NCI-H2081 treated with DMSO at 0.1 percent for 48 hours (cell line): ENCODE measurements at regions not wholly inside any gene's neighbourhood (a gene's known extent, or its start where the extent isn't known, plus 50 kb on each side); places are given as distances from the start of the nearest gene placed in this dataset.

Experiments used
- DNase-seq: peaks from one replicate; lab custom pipeline; 2025; lab: John Stamatoyannopoulos, UW

- no peak for DNase-seq
Measured at GRCh38 chr5:3954633-3955032, 359.0 kb downstream of the IRX1 start.

- DNase-seq, result no peak
Measured at GRCh38 chr5:3957658-3958057, 362.0 kb downstream of the IRX1 start.

GRCh38 chr5:3958389-3958788, 362.8 kb downstream of the IRX1 start:
- DNase-seq, result no peak

GRCh38 chr5:3962113-3962512, 366.5 kb downstream of the IRX1 start:
- no peak for DNase-seq

GRCh38 chr5:3963652-3964051, 368.0 kb downstream of the IRX1 start:
- DNase-seq, result no peak

- DNase-seq, result no peak
Measured at GRCh38 chr5:3980156-3980555, 384.5 kb downstream of the IRX1 start.

GRCh38 chr5:3987867-3988266, 392.2 kb downstream of the IRX1 start:
- DNase-seq, result no peak

GRCh38 chr5:3993856-3994473, 398.3 kb downstream of the IRX1 start:
- DNase-seq, result no peak

GRCh38 chr5:3994628-3995027, 399.0 kb downstream of the IRX1 start:
- DNase-seq, result no peak

GRCh38 chr5:3995954-3996619, 400.5 kb downstream of the IRX1 start:
- DNase-seq, result no peak

- DNase-seq, result no peak
Measured at GRCh38 chr5:3996707-3997336, 401.2 kb downstream of the IRX1 start.

GRCh38 chr5:3997670-3998069, 402.0 kb downstream of the IRX1 start:
- no peak for DNase-seq

- no peak for DNase-seq
Measured at GRCh38 chr5:3999929-4000328, 404.3 kb downstream of the IRX1 start.

- no peak for DNase-seq
Measured at GRCh38 chr5:4001004-4001403, 405.4 kb downstream of the IRX1 start.

- DNase-seq, result no peak
Measured at GRCh38 chr5:4001758-4002533, 406.3 kb downstream of the IRX1 start.

- DNase-seq, result no peak
Measured at GRCh38 chr5:4005335-4005734, 409.7 kb downstream of the IRX1 start.

- no peak for DNase-seq
Measured at GRCh38 chr5:4007001-4007400, 411.4 kb downstream of the IRX1 start.

- no peak for DNase-seq
Measured at GRCh38 chr5:4011943-4012342, 416.3 kb downstream of the IRX1 start.

GRCh38 chr5:4013106-4013898, 417.7 kb downstream of the IRX1 start:
- no peak for DNase-seq

GRCh38 chr5:4015709-4016108, 420.1 kb downstream of the IRX1 start:
- DNase-seq, result no peak

GRCh38 chr5:4017076-4017803, 421.6 kb downstream of the IRX1 start:
- DNase-seq, result no peak
